Neural cell (in vitro differentiated cells): ENCODE measurements at regions not wholly inside any gene's neighbourhood (a gene's known extent, or its start where the extent isn't known, plus 50 kb on each side); places are given as distances from the start of the nearest gene placed in this dataset.

Experiments
- H2AFZ ChIP-seq: fragments of 200-600, 300-800 bp; sonication (generic), shearing (Covaris generic); 2 replicates; pipeline ENCODE4 v1.6.0; 2014; ENCODE audit warnings: low read depth, mild to moderate bottlenecking, antibody characterized with exemption, low read length, moderate library complexity
- H3F3A ChIP-seq: fragments of 200-600 bp; shearing (Covaris generic); 2 replicates; pipeline ENCODE4 v1.6.1; 2016; ENCODE audit warnings: mild to moderate bottlenecking, moderate library complexity, mixed read lengths, antibody characterized with exemption, low read length; ENCODE audit not compliant: insufficient read depth, poor library complexity, severe bottlenecking
- H3K27ac ChIP-seq: fragments of 200-600, 300-800 bp; sonication (generic), shearing (Covaris generic); 2 replicates; pipeline ENCODE4 v1.5.1; 2014; ENCODE audit warnings: mild to moderate bottlenecking, low read length, moderate library complexity
- H3K27me3 ChIP-seq: fragments of 300-800, 200-600 bp; sonication (generic), shearing (Covaris generic); 2 replicates; pipeline ENCODE4 v1.6.0; 2014; ENCODE audit warnings: mild to moderate bottlenecking, low read depth, low read length, moderate library complexity; ENCODE audit not compliant: insufficient read depth
- H3K36me3 ChIP-seq: fragments of 300-800, 200-600 bp; sonication (generic), shearing (Covaris generic); 2 replicates; pipeline ENCODE4 v1.5.1; 2014; ENCODE audit warnings: mild to moderate bottlenecking, antibody characterized with exemption, low read length, moderate library complexity; ENCODE audit not compliant: insufficient read depth
- H3K4me2 ChIP-seq: fragments of 300-800, 200-600 bp; sonication (generic), shearing (Covaris generic); 2 replicates; pipeline ENCODE4 v1.6.0; 2014; ENCODE audit warnings: mild to moderate bottlenecking, low read length
- H3K4me3 ChIP-seq: fragments of 300-800, 200-600 bp; sonication (generic), shearing (Covaris generic); 2 replicates; pipeline ENCODE4 v1.5.1; 2014; ENCODE audit warnings: mild to moderate bottlenecking, low read length, moderate library complexity
- H3K79me2 ChIP-seq: fragments of 200-600 bp; shearing (Covaris generic); replicated peaks from 2 replicates; pipeline ENCODE4 v1.6.0; 2014; ENCODE audit warnings: mild to moderate bottlenecking, low read length, moderate library complexity; ENCODE audit not compliant: insufficient read depth
- H3K9ac ChIP-seq: fragments of 300-800, 200-600 bp; sonication (generic), shearing (Covaris generic); 2 replicates; pipeline ENCODE4 v1.6.1; 2016; ENCODE audit warnings: mild to moderate bottlenecking, low read length, mixed read lengths
- H3K9me2 ChIP-seq: fragments of 200-600 bp; shearing (Covaris generic); 2 replicates; pipeline ENCODE4 v1.6.1; 2016; ENCODE audit warnings: mild to moderate bottlenecking, low read length, mixed read lengths; ENCODE audit not compliant: insufficient read depth
- H3K9me3 ChIP-seq: fragments of 200-600, 300-800 bp; sonication (generic), shearing (Covaris generic); 2 replicates; pipeline ENCODE4 v1.6.1; 2016; ENCODE audit warnings: mild to moderate bottlenecking, mixed run types, low read length, moderate library complexity, mixed read lengths
- H4K20me1 ChIP-seq: fragments of 200-600 bp; shearing (Covaris generic); 2 replicates; pipeline ENCODE4 v1.6.1; 2016; ENCODE audit warnings: mild to moderate bottlenecking, mixed run types; ENCODE audit not compliant: insufficient read depth
- CTCF ChIP-seq: fragments of 450-650 bp; IDR thresholded peaks from 2 replicates; pipeline ENCODE4 v1.5.1; 2014; ENCODE audit warnings: antibody characterized with exemption, mild to moderate bottlenecking, moderate library complexity; ENCODE audit not compliant: poor library complexity, severe bottlenecking
- EP300 ChIP-seq: fragments of 450-650 bp; conservative IDR thresholded peaks from 2 replicates; pipeline ENCODE4 v1.6.1; 2014; ENCODE audit warnings: antibody characterized with exemption, mild to moderate bottlenecking, moderate library complexity; ENCODE audit not compliant: poor library complexity, severe bottlenecking
- EZH2 ChIP-seq: fragments of 200-600, 300-800 bp; shearing (Covaris generic), sonication (generic); IDR thresholded peaks from 2 replicates; pipeline ENCODE4 v1.6.1; 2014; ENCODE audit warnings: antibody characterized with exemption, low read length, borderline replicate concordance, mild to moderate bottlenecking; ENCODE audit not compliant: insufficient read depth, poor library complexity, severe bottlenecking
- MXI1 ChIP-seq: fragments of 450-650 bp; conservative IDR thresholded peaks from 2 replicates; pipeline ENCODE4 v1.6.1; 2014; ENCODE audit warnings: antibody characterized with exemption, mild to moderate bottlenecking; ENCODE audit not compliant: poor library complexity, severe bottlenecking
- POLR2AphosphoS5 ChIP-seq: IDR thresholded peaks from 2 replicates; pipeline ENCODE4 v1.6.1; 2012
- RAD21 ChIP-seq: fragments of 450-650 bp; conservative IDR thresholded peaks from 2 replicates; pipeline ENCODE4 v1.6.1; 2014; ENCODE audit warnings: antibody characterized with exemption, mild to moderate bottlenecking, moderate library complexity
- REST ChIP-seq: IDR thresholded peaks from 2 replicates; pipeline ENCODE4 v1.6.1; 2012; ENCODE audit warnings: borderline replicate concordance
- SMC3 ChIP-seq: fragments of 450-650 bp; conservative IDR thresholded peaks from 2 replicates; pipeline ENCODE4 v1.6.1; 2014; ENCODE audit warnings: antibody characterized with exemption, mild to moderate bottlenecking, moderate library complexity; ENCODE audit not compliant: poor library complexity
- TAF1 ChIP-seq: IDR thresholded peaks from 2 replicates; pipeline ENCODE4 v1.6.1; 2012; ENCODE audit warnings: low read depth

- H3K9ac ChIP-seq, result no peak overlapping the region
- no peak overlapping the region for H3K4me3 ChIP-seq
- H4K20me1 ChIP-seq, result no peaks in the 10 kb centered on the region
- no peaks in the 10 kb centered on the region for H3K36me3 ChIP-seq
- no peaks in the 10 kb centered on the region for H3K27me3 ChIP-seq
- H3K79me2 ChIP-seq, result no peaks in the 10 kb centered on the region
- no peaks in the 10 kb centered on the region for H3F3A ChIP-seq
- H2AFZ ChIP-seq, result no peak overlapping the region
- no peak overlapping the region for H3K27ac ChIP-seq
- no peaks in the 10 kb centered on the region for H3K9me3 ChIP-seq
- H3K9me2 ChIP-seq, result peaks cover 3% of the 10 kb centered on the region
- TF ChIP-seq EZH2 (no peak), SMC3 (no peak), MXI1 (no peak), TAF1 (no peak), CTCF (no peak), RAD21 (no peak), EP300 (no peak), REST (no peak), POLR2AphosphoS5 (no peak)
- H3K4me2 ChIP-seq, result no peak overlapping the region
Measured at GRCh38 chr2:187655001-187655400, 100.8 kb upstream of the TFPI start.

- Histone ChIP-seq H3K36me3 (no peaks in the 10 kb centered on the region), H4K20me1 (no peaks in the 10 kb centered on the region), H3K79me2 (no peaks in the 10 kb centered on the region), H3K27ac (no peak overlapping the region), H3F3A (no peaks in the 10 kb centered on the region), H3K9me2 (no peaks in the 10 kb centered on the region), H3K9ac (no peak overlapping the region), H2AFZ (no peak overlapping the region), H3K4me3 (no peak overlapping the region), H3K27me3 (no peaks in the 10 kb centered on the region), H3K9me3 (no peaks in the 10 kb centered on the region), H3K4me2 (no peak overlapping the region)
- TF ChIP-seq RAD21 (no peak), REST (no peak), SMC3 (no peak), POLR2AphosphoS5 (no peak), TAF1 (no peak), MXI1 (no peak), CTCF (no peak), EP300 (no peak), EZH2 (no peak)
Measured at GRCh38 chr2:187656123-187656522, 101.9 kb upstream of the TFPI start.
